ENCODE measurements at regions not wholly inside any gene's neighbourhood (a gene's known extent, or its start where the extent isn't known, plus 50 kb on each side); places are given as distances from the start of the nearest gene placed in this dataset.
A peak's percentile ranks its signal among the peaks of the same experiment; 100 is the strongest.

DNA sequence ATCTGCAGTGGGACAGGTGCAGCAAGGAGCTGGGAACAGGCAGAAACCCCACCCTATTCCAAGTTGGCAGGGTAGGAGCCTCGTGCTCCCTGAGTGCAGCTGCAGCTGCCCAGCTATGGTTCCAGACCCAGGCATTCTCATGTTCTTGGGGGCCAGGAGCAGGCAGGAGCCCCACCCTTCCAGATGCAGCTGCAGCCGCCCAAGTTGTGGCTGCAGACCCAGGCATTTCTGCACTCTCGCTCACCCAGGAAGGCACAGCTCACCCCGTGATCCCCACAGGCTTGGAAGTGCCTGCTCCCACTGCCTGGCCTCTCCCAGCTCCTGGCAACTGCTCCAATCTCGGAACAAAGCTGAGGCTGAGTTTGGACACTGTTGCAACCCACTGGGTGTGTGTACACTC lies 275.8 kb upstream of the ADRA1B start:
- ChIA-PET CTCF (ENCODE audit: low intra/inter-chr PET ratio) (no interaction called here), POLR2A (interaction anchor here (0.7 kb wide), 1 partner anchor 8 kb away, joined by 5 read pairs; no protein-coding TSS in a partner anchor)
- 24% methylated on average over 5 of the region's 5 CpGs for WGBS (ENCODE audit: insufficient coverage, low coverage, missing lambda C conversion rate)
- intact Hi-C loops (cut with micrococcal nuclease): no loop called here
- in situ Hi-C loops (cut with MboI): no loop called here
- Histone ChIP-seq H3K27me3 (ENCODE audit: control insufficient read depth in 2 of 2, insufficient read depth in 2 of 2, low read length in 2 of 2) (no peaks in the 10 kb centered on the region), H3K4me1 (replicated peaks in 1 of 2; ENCODE audit: control insufficient read depth in 2 of 2, insufficient read depth in 2 of 2, low read length in 2 of 2) (peaks cover 4 to 9% of the 10 kb centered on the region in 2 experiments; a peak in 3 of 5 replicates), H3K9me3 (replicated peaks; ENCODE audit: control insufficient read depth, insufficient read depth, low read depth, low read length) (no peaks in the 10 kb centered on the region), H3K27ac (ENCODE audit: extremely low read depth, low read depth, low read length) (no peak overlapping the region), H4K20me1 (replicated peaks; ENCODE audit: control insufficient read depth, insufficient read depth, low read length) (no peaks in the 10 kb centered on the region), H3K9ac (ENCODE audit: insufficient read depth in 1 of 2, low read depth in 2 of 2, low read length in 2 of 2) (no peak overlapping the region), H3K4me3 (no peak overlapping the region), H3K36me3 (ENCODE audit: control insufficient read depth, insufficient read depth, low read length) (no peaks in the 10 kb centered on the region), H3K9me1 (ENCODE audit: control insufficient read depth, insufficient read depth, low read length) (no peaks in the 10 kb centered on the region), H3K79me2 (ENCODE audit: control insufficient read depth, insufficient read depth, low read length) (no peaks in the 10 kb centered on the region), H2AFZ (ENCODE audit: low read depth, low read length) (no peak overlapping the region), H3K4me2 (ENCODE audit: insufficient read depth, low read length) (no peak overlapping the region)
- BruUV-seq (replicated peaks): no TSS peak
- ATAC-seq (no peak; the same call in 2 of the 3 replicates), DNase-seq (ENCODE audit: extremely low read depth in 1 of 4, low spot score in 3 of 4) (no peak), FAIRE-seq (no peak)
- TF ChIP-seq MECOM (CRISPR knock-in tag; IDR thresholded peaks at IDR 0.05) (0 out of 2 replicates have a peak, but pooled peaks have one; percentile 42), ZNF583 (CRISPR knock-in tag; IDR thresholded peaks at IDR 0.05) (0 out of 2 replicates have a peak, but pooled peaks have one; percentile 18), ZNF165 (CRISPR knock-in tag; IDR thresholded peaks at IDR 0.05; ENCODE audit: borderline replicate concordance) (0 out of 2 replicates have a peak, but pooled peaks have one; percentile 24), RBFOX2 (IDR thresholded peaks at IDR 0.05; ENCODE audit: low read depth, low read length) (0 out of 2 replicates have a peak, but pooled peaks have one; percentile 23), MAFG (tag; conservative IDR thresholded peaks at IDR 0.05) (no peak), KLF10 (CRISPR knock-in tag; IDR thresholded peaks at IDR 0.05) (no peak), ZBTB8A (IDR thresholded peaks at IDR 0.05; ENCODE audit: partially characterized antibody) (no peak), POLR2AphosphoS5 (IDR thresholded peaks at IDR 0.05; ENCODE audit: control insufficient read depth, insufficient read depth, low read depth, low read length) (no peak), REST (IDR thresholded peaks at IDR 0.05; ENCODE audit: borderline replicate concordance) (no peak), REST (CRISPR knock-in tag; IDR thresholded peaks at IDR 0.05; ENCODE audit: low read depth) (no peak)
- TF ChIP-seq, protein P1, sequence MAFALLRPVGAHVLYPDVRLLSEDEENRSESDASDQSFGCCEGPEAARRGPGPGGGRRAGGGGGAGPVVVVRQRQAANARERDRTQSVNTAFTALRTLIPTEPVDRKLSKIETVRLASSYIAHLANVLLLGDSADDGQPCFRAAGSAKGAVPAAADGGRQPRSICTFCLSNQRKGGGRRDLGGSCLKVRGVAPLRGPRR (CRISPR knock-in tag; IDR thresholded peaks at IDR 0.05): no peak
